ENCODE measurements at regions not wholly inside any gene's neighbourhood (a gene's known extent, or its start where the extent isn't known, plus 50 kb on each side); places are given as distances from the start of the nearest gene placed in this dataset.

DNA sequence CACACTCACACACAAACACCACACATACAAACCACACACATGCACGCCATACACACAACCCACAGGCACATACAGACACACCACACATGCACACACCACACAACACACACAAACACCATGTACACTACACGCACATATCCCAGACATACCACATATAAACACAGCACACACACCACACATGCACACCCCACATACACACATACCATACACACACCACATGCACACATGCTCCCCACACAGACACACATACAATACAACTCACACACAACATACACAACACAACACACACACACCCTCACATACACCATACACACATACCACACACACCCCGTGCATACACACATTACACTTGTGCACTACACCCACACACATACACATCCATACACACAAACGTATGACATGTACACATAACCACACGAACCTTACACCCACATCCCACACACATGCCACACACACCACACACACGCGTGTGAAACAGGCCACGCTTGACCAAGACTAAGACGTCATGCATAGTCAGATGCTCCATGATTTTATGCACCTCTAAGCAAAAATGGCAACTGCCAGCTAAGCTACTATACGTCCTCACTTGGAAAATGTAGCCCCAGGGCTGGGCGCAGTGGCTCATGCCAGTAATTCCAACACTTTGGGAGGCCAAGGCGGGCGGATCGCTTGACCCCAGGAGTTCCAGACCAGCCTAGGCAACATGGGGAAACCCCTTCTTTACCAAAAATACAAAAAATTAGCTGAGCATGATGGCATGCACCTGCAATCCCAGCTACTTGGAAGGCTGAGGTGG lies 77.4 kb upstream of the TMPRSS2 start:
- TF ChIP-seq, protein P1, sequence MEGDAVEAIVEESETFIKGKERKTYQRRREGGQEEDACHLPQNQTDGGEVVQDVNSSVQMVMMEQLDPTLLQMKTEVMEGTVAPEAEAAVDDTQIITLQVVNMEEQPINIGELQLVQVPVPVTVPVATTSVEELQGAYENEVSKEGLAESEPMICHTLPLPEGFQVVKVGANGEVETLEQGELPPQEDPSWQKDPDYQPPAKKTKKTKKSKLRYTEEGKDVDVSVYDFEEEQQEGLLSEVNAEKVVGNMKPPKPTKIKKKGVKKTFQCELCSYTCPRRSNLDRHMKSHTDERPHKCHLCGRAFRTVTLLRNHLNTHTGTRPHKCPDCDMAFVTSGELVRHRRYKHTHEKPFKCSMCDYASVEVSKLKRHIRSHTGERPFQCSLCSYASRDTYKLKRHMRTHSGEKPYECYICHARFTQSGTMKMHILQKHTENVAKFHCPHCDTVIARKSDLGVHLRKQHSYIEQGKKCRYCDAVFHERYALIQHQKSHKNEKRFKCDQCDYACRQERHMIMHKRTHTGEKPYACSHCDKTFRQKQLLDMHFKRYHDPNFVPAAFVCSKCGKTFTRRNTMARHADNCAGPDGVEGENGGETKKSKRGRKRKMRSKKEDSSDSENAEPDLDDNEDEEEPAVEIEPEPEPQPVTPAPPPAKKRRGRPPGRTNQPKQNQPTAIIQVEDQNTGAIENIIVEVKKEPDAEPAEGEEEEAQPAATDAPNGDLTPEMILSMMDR (IDR thresholded peaks at IDR 0.05) = no peak
- no peak for TF ChIP-seq ZFX (IDR thresholded peaks at IDR 0.05; ENCODE audit: borderline replicate concordance)
